Endothelial cell of umbilical vein (primary cell): ENCODE measurements at regions not wholly inside any gene's neighbourhood (a gene's known extent, or its start where the extent isn't known, plus 50 kb on each side); places are given as distances from the start of the nearest gene placed in this dataset.
"Not testable (repeated sequence)": the region's sequence is repeated elsewhere in the genome, so short reads cannot be mapped to it uniquely, and the experiment has no call there.

Source experiments
- BruUV-seq: library from RNA; stranded (reverse); fragments of 400-500 nt; replicated peaks from 2 replicates; lab custom pipeline; 2021; lab: Mats Ljungman, UMichigan
- CTCF ChIA-PET: fragments of 300-600, 350-600 bp; sonication (Branson Sonifier 250); formaldehyde crosslinking; loops from one replicate; lab custom pipeline; 2021; ENCODE audit warnings: antibody characterized with exemption, inconsistent platforms; lab: Charles Lee
- POLR2A ChIA-PET: fragments of 300-600, 350-600 bp; sonication (Branson Sonifier 250); formaldehyde crosslinking; loops from one replicate; lab custom pipeline; 2021; ENCODE audit warnings: antibody characterized with exemption, inconsistent platforms; lab: Charles Lee
- DNase-seq: peaks from one replicate; pipeline ENCODE4 v3.0.0-alpha.2; 2011; ENCODE audit warnings: low read depth, low spot score
- FAIRE-seq: peaks from 2 replicates; lab custom pipeline; 2011; peaks lifted over from hg19 to GRCh38; lab: Jason Lieb, UNC
- H2AFZ ChIP-seq: 2 replicates; pipeline ENCODE4 v1.6.0; 2012; ENCODE audit warnings: low read depth, low read length, control low read depth, inconsistent platforms
- H3K27ac ChIP-seq: 2 replicates; pipeline ENCODE4 v1.5.1; 2011; ENCODE audit warnings: low read depth, mild to moderate bottlenecking, control low read depth, low read length, moderate library complexity; ENCODE audit not compliant: insufficient read depth
- H3K27me3 ChIP-seq, 2 experiments: 2 replicates each; pipeline versions ENCODE4 v1.6.0 to v1.6.1; 2011; ENCODE audit warnings: low read length in 2 of 2, mixed read lengths in 1 of 2; ENCODE audit not compliant: control insufficient read depth in 2 of 2, insufficient read depth in 2 of 2
- H3K36me3 ChIP-seq, 2 experiments: 2 replicates in 1 of 2; 3 replicates in 1 of 2; pipeline ENCODE4 v1.5.1; 2011; ENCODE audit warnings: low read length in 2 of 2, mild to moderate bottlenecking in 1 of 2, moderate library complexity in 1 of 2; ENCODE audit not compliant: control insufficient read depth in 2 of 2, insufficient read depth in 2 of 2; ENCODE audit errors: extremely low read depth in 1 of 2
- H3K4me1 ChIP-seq: 3 replicates; pipeline ENCODE4 v1.5.1; 2011; ENCODE audit warnings: mild to moderate bottlenecking, low read length; ENCODE audit not compliant: control insufficient read depth, insufficient read depth; ENCODE audit errors: extremely low read depth
- H3K4me2 ChIP-seq: 2 replicates; pipeline ENCODE4 v1.6.1; 2011; ENCODE audit warnings: low read length, control low read depth, mixed read lengths; ENCODE audit not compliant: insufficient read depth
- H3K4me3 ChIP-seq, 3 experiments: fragments of 200-600 bp in 1 of 3; sonication (generic), shearing (Covaris generic) in 1 of 3; replicated peaks in 1 of 3; 2 replicates each; pipeline ENCODE4 v1.5.1; 2011 to 2016; ENCODE audit warnings: control low read depth in 3 of 3, low read length in 3 of 3, mild to moderate bottlenecking in 2 of 3, inconsistent platforms in 1 of 3, low read depth in 1 of 3, moderate library complexity in 1 of 3; ENCODE audit not compliant: insufficient read depth in 1 of 3
- H3K79me2 ChIP-seq: 2 replicates; pipeline ENCODE4 v1.6.0; 2012; ENCODE audit warnings: low read length, inconsistent platforms; ENCODE audit not compliant: control insufficient read depth, insufficient read depth
- H3K9ac ChIP-seq: replicated peaks from 2 replicates; pipeline ENCODE3; 2011; ENCODE audit warnings: low read length, control low read depth; ENCODE audit not compliant: insufficient read depth; ENCODE audit errors: extremely low read depth
- H3K9me1 ChIP-seq: replicated peaks from 3 replicates; pipeline ENCODE4 v1.6.0; 2011; ENCODE audit warnings: mild to moderate bottlenecking, low read length; ENCODE audit not compliant: control insufficient read depth, insufficient read depth; ENCODE audit errors: extremely low read depth
- H3K9me3 ChIP-seq: replicated peaks from 2 replicates; pipeline ENCODE4 v1.5.1; 2012; ENCODE audit warnings: low read length, inconsistent platforms; ENCODE audit not compliant: control insufficient read depth, insufficient read depth
- H4K20me1 ChIP-seq: replicated peaks from 2 replicates; pipeline ENCODE3; 2011; ENCODE audit warnings: mild to moderate bottlenecking, low read length; ENCODE audit not compliant: control insufficient read depth, insufficient read depth; ENCODE audit errors: extremely low read depth
- CTCF ChIP-seq, 2 donors: IDR thresholded peaks; 1 replicate in 1 of 2; 2 replicates in 1 of 2; pipeline ENCODE4 v1.5.1; 2011; ENCODE audit warnings: low read length in 2 of 2, mild to moderate bottlenecking in 2 of 2, moderate library complexity in 2 of 2, control low read depth in 1 of 2, inconsistent platforms in 1 of 2, low read depth in 1 of 2; ENCODE audit not compliant: insufficient read depth in 1 of 2; ENCODE audit errors: extremely low read depth in 1 of 2
- EZH2 ChIP-seq: IDR thresholded peaks from 2 replicates; pipeline ENCODE4 v1.6.1; 2012; ENCODE audit warnings: borderline replicate concordance, low read depth, mild to moderate bottlenecking, moderate library complexity, low read length, inconsistent platforms; ENCODE audit not compliant: severe bottlenecking
- FOS ChIP-seq: IDR thresholded peaks from 2 replicates; pipeline ENCODE4 v1.6.1; 2011; ENCODE audit warnings: mild to moderate bottlenecking, low read length, moderate library complexity, borderline replicate concordance; ENCODE audit not compliant: insufficient read depth
- GATA2 ChIP-seq: IDR thresholded peaks from 2 replicates; pipeline ENCODE4 v1.7.0; 2011; ENCODE audit warnings: low read depth, mild to moderate bottlenecking, moderate library complexity, mixed read lengths, low read length; ENCODE audit not compliant: insufficient read length, insufficient read depth
- JUN ChIP-seq: IDR thresholded peaks from 2 replicates; pipeline ENCODE4 v1.6.1; 2011; ENCODE audit warnings: borderline replicate concordance, low read depth; ENCODE audit not compliant: insufficient read length, insufficient read depth
- MAX ChIP-seq: IDR thresholded peaks from 2 replicates; pipeline ENCODE4 v1.6.1; 2011; ENCODE audit not compliant: insufficient read depth, insufficient read length
- MYC ChIP-seq: IDR thresholded peaks from one replicate; pipeline ENCODE4 v1.6.1; 2011; ENCODE audit warnings: mild to moderate bottlenecking, low read depth, low read length
- POLR2A ChIP-seq: IDR thresholded peaks from 2 replicates; pipeline ENCODE4 v1.6.1; 2012; ENCODE audit warnings: low read depth, mild to moderate bottlenecking, control low read depth, low read length
- POLR2AphosphoS5 ChIP-seq: IDR thresholded peaks from 2 replicates; pipeline ENCODE4 v1.6.1; 2012; ENCODE audit warnings: low read depth, mild to moderate bottlenecking, control low read depth, low read length, moderate library complexity; ENCODE audit not compliant: insufficient read depth
- dilution Hi-C: fragments of 300-500 bp; cut with MboI; formaldehyde crosslinking; loops from one replicate; pipeline ENCODE4 v1.15.0; 2019; ENCODE audit warnings: low sequenced_read_pairs; ENCODE audit not compliant: extremely low pct_ligation_motif_present
- intact Hi-C: fragments of 100-400 bp; cut with micrococcal nuclease; formaldehyde crosslinking; loops from one replicate; pipeline ENCODE4 v1.10.0; 2022

GRCh38 chr22:49683032-49683431 lies 144.6 kb downstream of the BRD1 start:
- POLR2A ChIA-PET, result interaction anchor here (0.5 kb wide), 1 partner anchor 126 kb away, joined by 7 read pairs; no protein-coding TSS in a partner anchor
- no peaks in the 10 kb centered on the region for H3K79me2 ChIP-seq
- TF ChIP-seq MAX, result no peak
- no peak for TF ChIP-seq MYC
- TF ChIP-seq POLR2AphosphoS5, result no peak
- TF ChIP-seq FOS, result no peak
- no peak for TF ChIP-seq GATA2
- no peak for TF ChIP-seq CTCF (IDR thresholded peaks at IDR 0.05; ENCODE audit: extremely low read depth in 1 of 2, insufficient read depth in 1 of 2, low read depth in 1 of 2, low read length in 2 of 2)
- TF ChIP-seq JUN, result no peak
- no peak for TF ChIP-seq POLR2A
- TF ChIP-seq EZH2, result no peak

GRCh38 chr22:49680819-49681218 lies 146.9 kb downstream of the BRD1 start:
- H3K4me2 ChIP-seq, H3K4me1 ChIP-seq, DNase-seq, H3K4me3 ChIP-seq, H3K9ac ChIP-seq, POLR2A ChIA-PET, FAIRE-seq, H3K36me3 ChIP-seq, H3K9me3 ChIP-seq, H3K27ac ChIP-seq, H2AFZ ChIP-seq, H3K27me3 ChIP-seq, BruUV-seq, H3K9me1 ChIP-seq, H4K20me1 ChIP-seq, dilution Hi-C loops, intact Hi-C loops, H3K79me2 ChIP-seq: not testable (repeated sequence)
- CTCF ChIA-PET, result interaction anchor here (2.0 kb wide), 1 partner anchor 11 kb away, joined by 4 read pairs; no protein-coding TSS in a partner anchor

More at GRCh38 chr22:49683032-49683431, 144.6 kb downstream of the BRD1 start:
- intact Hi-C loops, result no loop called here
- H3K4me2 ChIP-seq, result no peak overlapping the region
- DNase-seq (no peak), FAIRE-seq (no peak)
- H3K9me1 ChIP-seq, result no peaks in the 10 kb centered on the region
- H3K36me3 ChIP-seq, result no peaks in the 10 kb centered on the region
- no peaks in the 10 kb centered on the region for H4K20me1 ChIP-seq
- dilution Hi-C loops, result no loop called here
- H3K27ac ChIP-seq, result no peak overlapping the region
- peaks cover 2 to 7% of the 10 kb centered on the region in 2 experiments for H3K27me3 ChIP-seq
- BruUV-seq, result no TSS peak
- no peak overlapping the region for H2AFZ ChIP-seq
- no peak overlapping the region for H3K4me3 ChIP-seq
- no peaks in the 10 kb centered on the region for H3K4me1 ChIP-seq
- CTCF ChIA-PET, result no interaction called here
- H3K9ac ChIP-seq, result no peak overlapping the region
- H3K9me3 ChIP-seq, result no peaks in the 10 kb centered on the region
